K562 (cell line): ENCODE measurements at regions not wholly inside any gene's neighbourhood (a gene's known extent, or its start where the extent isn't known, plus 50 kb on each side); places are given as distances from the start of the nearest gene placed in this dataset.

Source experiments
- CHD7 ChIP-seq: fragments of 200-600 bp; sonication (generic); IDR thresholded peaks from one replicate; pipeline ENCODE4 v1.6.1; 2012; ENCODE audit warnings: mild to moderate bottlenecking, low read depth, low read length, inconsistent platforms
- EP400 ChIP-seq: fragments of 450-650 bp; IDR thresholded peaks from 2 replicates; pipeline ENCODE4 v1.6.1; 2017; ENCODE audit warnings: antibody characterized with exemption, mild to moderate bottlenecking, moderate library complexity
- STAT6 ChIP-seq: sonication (generic); formaldehyde crosslinking; IDR thresholded peaks from 2 replicates; pipeline ENCODE4 v1.8.1; 2023; ENCODE audit warnings: mild to moderate bottlenecking, missing genetic modification reagents
- ZBTB12 ChIP-seq: fragments of 250-450 bp; sonication (Bioruptor Pico); IDR thresholded peaks from 2 replicates; pipeline ENCODE4 v1.4.0; 2020

GRCh38 chr4:133474501-133474900, 325.4 kb downstream of the PCDH10 start (continued):
- TF ChIP-seq CHD7 (no peak), STAT6 (CRISPR knock-in tag) (no peak), EP400 (no peak), ZBTB12 (no peak)
